Panc1 (cell line): ENCODE measurements at regions not wholly inside any gene's neighbourhood (a gene's known extent, or its start where the extent isn't known, plus 50 kb on each side); places are given as distances from the start of the nearest gene placed in this dataset.

Experiments used
- CTCF ChIP-seq: fragments of 450-650 bp; IDR thresholded peaks from 2 replicates; pipeline ENCODE4 v1.5.1; 2017; ENCODE audit warnings: mild to moderate bottlenecking
- POLR2AphosphoS5 ChIP-seq: IDR thresholded peaks from 2 replicates; pipeline ENCODE4 v1.6.1; 2012; ENCODE audit warnings: mild to moderate bottlenecking, low read depth, low read length, moderate library complexity
- REST ChIP-seq, 2 experiments: IDR thresholded peaks; 2 replicates each; pipeline ENCODE4 v1.6.1; 2011 to 2012; ENCODE audit warnings: low read depth in 2 of 2, control low read depth in 1 of 2, low read length in 1 of 2, mild to moderate bottlenecking in 1 of 2, moderate library complexity in 1 of 2; ENCODE audit not compliant: insufficient read depth in 1 of 2
- SIN3A ChIP-seq: IDR thresholded peaks from 2 replicates; pipeline ENCODE4 v1.6.1; 2012; ENCODE audit warnings: low read depth, mild to moderate bottlenecking, low read length, moderate library complexity, borderline replicate concordance; ENCODE audit not compliant: insufficient read depth

- TF ChIP-seq CTCF (no peak), POLR2AphosphoS5 (no peak), REST (IDR thresholded peaks at IDR 0.05; ENCODE audit: insufficient read depth in 1 of 2, low read depth in 2 of 2, low read length in 1 of 2) (no peak), SIN3A (no peak)
Measured at GRCh38 chr1:2878591-2878990, 77.1 kb upstream of the TTC34 start.
